Right lobe of liver (tissue), 6 donors: ENCODE measurements at regions not wholly inside any gene's neighbourhood (a gene's known extent, or its start where the extent isn't known, plus 50 kb on each side); places are given as distances from the start of the nearest gene placed in this dataset.
"Not testable (repeated sequence)": the region's sequence is repeated elsewhere in the genome, so short reads cannot be mapped to it uniquely, and the experiment has no call there.

ENCODE experiments used
- ATAC-seq, 4 donors: fragments of 200-7000 bp; cut with Tn5 transposase; one replicate each; pipeline ENCODE4 v1.9.1; 2020; ENCODE audit warnings: mild to moderate bottlenecking in 4 of 4, moderate library complexity in 4 of 4
- DNase-seq, 3 donors: peaks; one replicate each; pipeline ENCODE4 v3.0.0-alpha.2; 2020
- H3K27ac ChIP-seq, 3 donors: fragments of 200-600 bp; one replicate each; pipeline ENCODE4 v1.8.0; 2022
- H3K27me3 ChIP-seq, 2 donors: fragments of 200-600 bp; one replicate each; pipeline ENCODE4 v1.8.0; 2022
- H3K36me3 ChIP-seq, 4 donors: fragments of 200-600 bp; sonication (generic) in 1 of 4; one replicate each; pipeline versions ENCODE4 v1.5.1 to v1.8.0; 2017 to 2022; ENCODE audit warnings: control low read depth in 1 of 4
- H3K4me1 ChIP-seq, 4 donors: fragments of 200-600 bp; sonication (generic) in 1 of 4; one replicate each; pipeline versions ENCODE4 v1.5.1 to v1.8.0; 2017 to 2022; ENCODE audit warnings: control low read depth in 1 of 4
- H3K4me3 ChIP-seq, 3 donors: fragments of 200-600 bp; one replicate each; pipeline ENCODE4 v1.8.0; 2022
- H3K9me3 ChIP-seq, 4 donors: fragments of 200-600 bp; sonication (generic) in 1 of 4; one replicate each; pipeline versions ENCODE4 v1.5.1 to v1.8.0; 2017 to 2022; ENCODE audit warnings: control low read depth in 1 of 4
- POLR2A ChIP-seq: fragments of 450-650 bp; IDR thresholded peaks from one replicate; pipeline ENCODE4 v1.6.1; 2017; ENCODE audit warnings: antibody characterized with exemption, mild to moderate bottlenecking
- WGBS: methylation state at CpG from one replicate; pipeline ENCODE4 v1.1.6; 2018; ENCODE audit warnings: low coverage, low lambda C conversion rate; ENCODE audit not compliant: insufficient coverage; ENCODE audit errors: missing lambda C conversion rate; 5-methylcytosine and 5-hydroxymethylcytosine counted together
- intact Hi-C, 2 donors: fragments of 100-400 bp; cut with DNase I; formaldehyde crosslinking; loops; one replicate each; pipeline versions ENCODE4 v1.11.2 to v1.14.1; 2022
- TF ChIP-seq, protein P1 (sequence below), 4 donors: fragments of 200-600 bp in 3 of 4; fragments of 450-650 bp in 1 of 4; IDR thresholded peaks; one replicate each; pipeline versions ENCODE4 v1.5.1 to v1.8.0; 2016 to 2022; ENCODE audit warnings: antibody characterized with exemption in 4 of 4, mild to moderate bottlenecking in 2 of 4
- donor health status: DM: no; HTN: yes; CAD: no.
- donor health status: DM: no; HTN: no; CAD: no.
- donor health status: DM: no; HTN: no; CAD: no.
- donor health status: DM: no; HTN: yes; CAD: no.
- donor health status: DM: no; HTN: yes; CAD: no.

DNA sequence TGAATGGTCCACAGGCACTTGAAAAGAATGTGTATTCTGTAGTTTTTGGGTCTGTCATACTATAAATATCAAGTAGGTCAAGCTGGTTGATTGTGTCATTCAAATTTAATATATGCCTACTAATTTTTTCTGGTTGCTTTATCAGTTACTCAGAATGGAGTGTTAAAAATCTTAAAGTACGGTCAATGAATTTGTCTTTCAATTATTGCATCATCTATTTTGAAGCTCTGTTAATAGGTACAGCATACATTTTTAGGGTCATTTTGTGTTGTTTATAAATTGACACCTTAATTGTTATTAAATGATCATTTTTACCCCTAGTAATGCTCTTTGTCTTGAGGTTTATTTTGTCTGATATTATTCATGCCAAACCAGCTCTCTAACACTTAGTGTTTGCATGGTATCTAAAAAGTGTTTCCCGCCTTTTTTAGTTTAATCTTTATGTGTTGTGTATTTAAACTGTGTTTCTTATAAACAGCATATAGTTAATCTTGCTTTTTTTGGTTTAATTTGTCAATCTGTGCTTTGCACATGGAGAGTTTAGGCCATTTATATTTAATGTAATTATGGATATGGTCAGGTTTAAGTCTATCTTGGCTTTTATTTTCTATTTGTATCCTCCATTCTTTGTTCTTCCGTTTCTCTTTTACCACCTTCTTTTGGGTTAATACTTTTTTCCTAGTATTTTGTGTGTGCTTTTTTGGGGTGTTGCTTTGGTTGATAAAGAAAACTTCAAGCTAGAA lies 204.9 kb upstream of the EEF2KMT start:
- Histone ChIP-seq H3K4me1 (no peaks in the 10 kb centered on the region), H3K36me3 (no peaks in the 10 kb centered on the region), H3K9me3 (no peaks in the 10 kb centered on the region), H3K27me3 (no peaks in the 10 kb centered on the region), H3K4me3 (no peak overlapping the region), H3K27ac (no peak overlapping the region)
- DNase-seq (no peak), ATAC-seq (no peak)
- TF ChIP-seq, protein P1, sequence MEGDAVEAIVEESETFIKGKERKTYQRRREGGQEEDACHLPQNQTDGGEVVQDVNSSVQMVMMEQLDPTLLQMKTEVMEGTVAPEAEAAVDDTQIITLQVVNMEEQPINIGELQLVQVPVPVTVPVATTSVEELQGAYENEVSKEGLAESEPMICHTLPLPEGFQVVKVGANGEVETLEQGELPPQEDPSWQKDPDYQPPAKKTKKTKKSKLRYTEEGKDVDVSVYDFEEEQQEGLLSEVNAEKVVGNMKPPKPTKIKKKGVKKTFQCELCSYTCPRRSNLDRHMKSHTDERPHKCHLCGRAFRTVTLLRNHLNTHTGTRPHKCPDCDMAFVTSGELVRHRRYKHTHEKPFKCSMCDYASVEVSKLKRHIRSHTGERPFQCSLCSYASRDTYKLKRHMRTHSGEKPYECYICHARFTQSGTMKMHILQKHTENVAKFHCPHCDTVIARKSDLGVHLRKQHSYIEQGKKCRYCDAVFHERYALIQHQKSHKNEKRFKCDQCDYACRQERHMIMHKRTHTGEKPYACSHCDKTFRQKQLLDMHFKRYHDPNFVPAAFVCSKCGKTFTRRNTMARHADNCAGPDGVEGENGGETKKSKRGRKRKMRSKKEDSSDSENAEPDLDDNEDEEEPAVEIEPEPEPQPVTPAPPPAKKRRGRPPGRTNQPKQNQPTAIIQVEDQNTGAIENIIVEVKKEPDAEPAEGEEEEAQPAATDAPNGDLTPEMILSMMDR (IDR thresholded peaks at IDR 0.05), result no peak
- 47% methylated on average over 3 of the region's 3 CpGs for WGBS
- intact Hi-C loops, result no loop called here

DNA sequence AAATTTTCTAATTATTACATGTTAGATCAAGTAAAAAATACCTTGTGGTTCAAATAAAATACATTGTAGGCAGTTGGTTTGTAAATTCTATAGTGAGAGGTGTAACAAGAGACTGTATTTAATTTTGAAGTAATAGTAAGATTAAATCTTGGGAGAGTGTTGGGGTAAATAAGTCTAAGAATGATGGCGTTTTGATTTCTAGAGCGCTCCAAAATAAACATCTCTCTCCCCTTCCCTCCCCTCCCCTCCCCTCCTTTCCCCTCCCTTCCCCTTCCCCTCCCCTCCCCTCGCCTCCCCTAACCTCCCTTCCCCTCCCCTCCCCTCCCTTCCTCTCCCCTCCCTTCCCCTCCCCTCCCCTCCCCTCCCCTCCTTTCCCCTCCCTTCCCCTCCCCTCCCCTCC lies 200.6 kb upstream of the EEF2KMT start:
- Histone ChIP-seq H3K27me3 (no peaks in the 10 kb centered on the region), H3K4me3 (no peak overlapping the region), H3K36me3 (no peaks in the 10 kb centered on the region), H3K4me1 (no peaks in the 10 kb centered on the region), H3K9me3 (no peaks in the 10 kb centered on the region), H3K27ac (no peak overlapping the region)
- TF ChIP-seq POLR2A, result no peak
- TF ChIP-seq, protein P1 (IDR thresholded peaks at IDR 0.05), result no peak
- DNase-seq, result no peak
- 100% methylated on average over 1 of the region's 3 CpGs for WGBS
- ATAC-seq, result no peak
- intact Hi-C loops, result no loop called here

DNA sequence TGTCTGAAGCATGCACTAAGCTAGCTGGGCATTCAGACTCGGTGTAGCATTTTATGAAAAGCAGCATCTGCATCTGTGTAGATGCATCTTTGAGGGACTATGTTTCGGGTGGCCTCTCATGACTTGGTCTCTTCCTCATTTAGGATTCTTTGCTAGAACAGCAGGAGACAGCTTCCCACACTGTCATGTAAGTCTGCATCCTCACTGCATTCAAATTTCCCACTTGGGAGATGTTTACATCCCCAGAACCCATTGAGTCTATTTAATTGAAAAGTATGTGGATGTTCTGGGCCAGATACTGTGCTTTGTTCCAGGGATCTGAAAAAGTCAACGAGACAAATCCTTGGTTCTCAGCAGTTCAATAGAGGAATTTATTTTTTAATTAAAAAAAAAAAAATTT lies 198.6 kb upstream of the EEF2KMT start:
- H3K27me3 ChIP-seq, result no peaks in the 10 kb centered on the region
- intact Hi-C loops, result no loop called here
- TF ChIP-seq POLR2A, result no peak
- TF ChIP-seq, protein P1 (IDR thresholded peaks at IDR 0.05), result no peak
- no peak for DNase-seq
- H3K9me3 ChIP-seq, result no peaks in the 10 kb centered on the region
- no peak for ATAC-seq
- no peaks in the 10 kb centered on the region for H3K36me3 ChIP-seq
- 36% methylated on average over 3 of the region's 3 CpGs for WGBS
- no peaks in the 10 kb centered on the region for H3K4me1 ChIP-seq
- no peak overlapping the region for H3K27ac ChIP-seq
- H3K4me3 ChIP-seq, result no peak overlapping the region

DNA sequence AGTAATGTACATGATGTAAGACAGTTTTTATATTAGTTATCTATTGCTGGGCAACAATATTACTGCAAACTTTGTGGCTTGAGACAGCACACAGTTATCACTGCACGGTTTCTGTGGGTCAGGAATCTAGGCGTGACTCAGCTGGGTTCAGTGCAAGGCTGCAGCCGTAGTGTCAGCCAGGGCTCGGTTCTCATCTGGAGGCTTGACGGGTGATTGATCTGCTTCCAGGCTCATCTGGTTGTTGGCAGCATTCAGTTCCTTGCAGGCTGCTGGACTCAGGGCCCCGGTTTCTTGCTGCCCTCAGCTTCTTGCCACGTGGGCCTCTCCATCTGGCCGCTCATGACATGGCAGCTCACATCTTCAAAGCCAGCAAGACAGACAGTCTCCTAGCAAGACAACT lies 197.7 kb upstream of the EEF2KMT start:
- ATAC-seq, DNase-seq, H3K27me3 ChIP-seq, H3K9me3 ChIP-seq, H3K4me3 ChIP-seq, H3K27ac ChIP-seq, intact Hi-C loops, H3K36me3 ChIP-seq, H3K4me1 ChIP-seq: not testable (repeated sequence)
- WGBS, result 29% methylated on average over 4 of the region's 8 CpGs

DNA sequence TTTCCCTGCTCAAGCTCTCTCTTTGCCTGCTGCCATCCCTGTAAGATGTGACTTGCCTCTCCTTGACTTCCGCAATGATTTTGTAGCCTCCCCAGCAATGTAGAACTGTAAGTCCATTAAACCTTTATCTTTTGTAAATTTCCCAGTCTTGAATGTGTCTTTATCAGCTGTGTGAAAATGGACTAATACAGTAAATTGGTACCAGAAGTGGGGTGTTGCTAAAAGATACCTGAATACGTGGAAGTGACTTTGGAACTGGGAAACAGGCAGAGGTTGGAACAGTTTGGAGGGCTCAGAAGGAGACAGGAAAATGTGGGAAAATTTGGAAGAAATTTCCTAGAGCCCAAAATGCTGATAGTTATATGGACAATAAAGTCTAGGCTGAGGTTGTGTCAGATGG lies 184.6 kb upstream of the EEF2KMT start:
- H3K9me3 ChIP-seq, H3K27me3 ChIP-seq, DNase-seq, H3K36me3 ChIP-seq, ATAC-seq, H3K4me1 ChIP-seq, H3K27ac ChIP-seq, intact Hi-C loops, H3K4me3 ChIP-seq: not testable (repeated sequence)
- WGBS, result 89% methylated on average over 2 of the region's 2 CpGs

DNA sequence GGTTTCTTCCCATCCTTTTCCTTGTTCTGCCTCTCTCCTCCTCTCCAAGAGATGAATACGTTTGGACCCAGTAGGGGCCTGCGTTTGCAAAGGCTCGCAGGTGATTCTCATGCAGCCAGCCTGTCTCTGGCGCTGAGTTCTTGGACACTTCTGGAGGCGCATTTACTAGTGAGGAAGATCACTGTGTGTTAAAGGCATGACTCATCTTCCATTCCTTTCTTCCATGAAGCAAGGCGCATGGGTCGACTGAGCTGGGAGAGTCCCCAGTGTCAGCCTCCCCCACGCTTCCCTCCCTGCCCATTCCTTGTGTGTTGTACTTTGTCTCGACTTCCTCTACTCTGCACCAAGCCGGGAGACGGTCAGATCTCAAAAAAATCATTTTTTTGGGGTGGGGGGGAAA lies 159.9 kb upstream of the EEF2KMT start:
- ATAC-seq (no peak), DNase-seq (no peak)
- Histone ChIP-seq H3K4me1 (no peaks in the 10 kb centered on the region), H3K36me3 (no peaks in the 10 kb centered on the region), H3K9me3 (no peaks in the 10 kb centered on the region), H3K27ac (no peak overlapping the region), H3K4me3 (no peak overlapping the region), H3K27me3 (no peaks in the 10 kb centered on the region)
- TF ChIP-seq, protein P1 (IDR thresholded peaks at IDR 0.05), result no peak
- no peak for TF ChIP-seq POLR2A
- intact Hi-C loops, result no loop called here
- WGBS, result 47% methylated on average over 9 of the region's 11 CpGs
